ENCODE measurements at regions not wholly inside any gene's neighbourhood (a gene's known extent, or its start where the extent isn't known, plus 50 kb on each side); places are given as distances from the start of the nearest gene placed in this dataset.
"Not testable (repeated sequence)": the region's sequence is repeated elsewhere in the genome, so short reads cannot be mapped to it uniquely, and the experiment has no call there.

DNA sequence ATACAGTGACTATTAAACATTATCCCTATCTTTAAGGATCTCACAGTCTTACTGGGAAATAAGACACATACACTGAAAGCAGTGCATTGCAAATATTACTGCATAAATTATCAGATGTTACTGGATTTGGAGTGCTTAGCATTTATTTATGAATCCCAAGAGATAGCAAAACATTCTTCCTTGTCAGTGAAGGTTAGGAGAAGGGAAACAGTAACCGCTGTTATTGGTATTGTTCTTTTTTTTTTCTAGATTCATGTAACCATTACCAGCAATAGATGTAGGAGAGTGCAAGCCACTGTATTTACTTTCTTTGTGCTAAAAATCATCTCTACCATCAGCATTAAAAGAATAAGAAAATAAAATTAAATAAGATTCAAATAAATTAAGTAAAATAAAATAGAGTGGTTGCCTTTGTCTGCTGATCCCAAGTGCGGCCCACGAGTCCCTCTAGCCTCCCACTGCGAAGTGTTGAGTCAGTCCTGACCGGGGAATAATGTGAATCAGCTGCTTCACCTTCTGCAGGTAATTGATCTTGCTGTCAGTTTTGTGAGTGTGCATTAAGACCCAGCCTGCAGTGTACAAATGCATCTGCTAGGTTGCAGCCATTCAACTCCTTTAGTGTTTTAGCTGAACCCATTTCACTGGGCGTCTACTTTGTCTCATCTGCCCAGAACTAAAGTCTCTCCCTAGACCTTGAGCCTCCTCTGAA, 1344.9 kb downstream of the GATA3 start:
- dilution Hi-C loops (cut with HindIII; ENCODE audit: low sequenced_read_pairs, unreplicated experiment), result no loop called here

DNA sequence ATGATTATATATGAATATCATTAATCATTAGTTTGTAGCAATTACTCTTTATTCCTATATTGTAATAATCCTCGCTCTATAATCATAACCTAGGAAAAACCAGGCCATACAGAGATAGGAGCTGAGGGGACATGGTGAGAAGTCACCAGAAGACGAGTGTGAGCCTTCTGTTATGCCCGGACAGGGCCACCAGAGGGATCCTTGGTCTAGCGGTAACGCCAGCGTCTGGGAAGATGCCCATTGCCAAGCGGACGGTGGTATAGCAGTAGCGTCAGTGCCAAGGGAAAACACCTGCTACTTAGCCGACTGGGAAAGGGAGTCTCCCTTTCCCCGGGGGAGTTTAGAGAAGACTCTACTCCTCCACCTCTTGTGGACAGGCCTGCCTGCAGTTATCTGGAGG, 1347.6 kb downstream of the GATA3 start:
- H4K5ac ChIP-seq (ENCODE audit: low read depth, low read length); H3K4me2 ChIP-seq (ENCODE audit: low read depth, low read length); H3K36me3 ChIP-seq (ENCODE audit: control insufficient read depth, insufficient read depth, low read length); H3K27me3 ChIP-seq (ENCODE audit: control insufficient read depth, insufficient read depth, low read length); BruUV-seq (replicated peaks); H4K91ac ChIP-seq (ENCODE audit: insufficient read depth, low read depth, low read length); H3K9me1 ChIP-seq (ENCODE audit: insufficient read depth, low read length); DNase-seq; POLR2A ChIA-PET (ENCODE audit: unreplicated experiment); H2AFZ ChIP-seq (replicated peaks; ENCODE audit: low read length, poor library complexity); H3K56ac ChIP-seq (ENCODE audit: extremely low read depth, insufficient read depth, low read length); H3K79me1 ChIP-seq (ENCODE audit: low read depth in 1 of 2, low read length in 2 of 2); H3K4me3 ChIP-seq (ENCODE audit: insufficient read depth, low read depth, low read length); H2AK5ac ChIP-seq (ENCODE audit: low read depth, low read length); H3K23ac ChIP-seq (ENCODE audit: low read depth, low read length); ATAC-seq (ENCODE audit: low read depth); H3K9ac ChIP-seq (ENCODE audit: low read depth, low read length); H3K27ac ChIP-seq (ENCODE audit: insufficient read depth, low read length); CTCF ChIA-PET; H4K8ac ChIP-seq (ENCODE audit: low read depth in 2 of 2, low read length in 2 of 2); H2BK15ac ChIP-seq (ENCODE audit: low read depth, low read length); H3K4ac ChIP-seq (ENCODE audit: low read depth, low read length); H3K4me1 ChIP-seq (ENCODE audit: control insufficient read depth, insufficient read depth, low read length); H3K18ac ChIP-seq (ENCODE audit: low read depth, low read length); in situ Hi-C loops (cut with MboI; ENCODE audit: low sequenced_read_pairs); H2BK20ac ChIP-seq (ENCODE audit: low read depth, low read length); H3K14ac ChIP-seq (replicated peaks; ENCODE audit: low read depth, low read length); intact Hi-C loops (cut with micrococcal nuclease); H2BK5ac ChIP-seq (ENCODE audit: low read depth, low read length, poor library complexity, severe bottlenecking); dilution Hi-C loops (cut with HindIII; ENCODE audit: low sequenced_read_pairs, unreplicated experiment); H2AK9ac ChIP-seq (replicated peaks; ENCODE audit: low read depth, low read length, poor library complexity); H3K9me3 ChIP-seq (ENCODE audit: control insufficient read depth, insufficient read depth, low read length); H2BK120ac ChIP-seq (ENCODE audit: low read depth, low read length); H4K20me1 ChIP-seq (ENCODE audit: insufficient read depth, low read length): not testable (repeated sequence)
- WGBS, 2 experiments (ENCODE audit: extremely low coverage in 2 of 2, insufficient read length in 1 of 2), result 80% methylated on average over 3 of the region's 11 CpGs; no CpG with 5 or more reads in 1 of the 2 experiments

More for the DNA sequence above, 1344.9 kb downstream of the GATA3 start:
- Histone ChIP-seq H4K20me1 (ENCODE audit: insufficient read depth, low read length) (no peaks in the 10 kb centered on the region), H4K8ac (ENCODE audit: low read depth in 2 of 2, low read length in 2 of 2) (no peak overlapping the region), H2BK120ac (ENCODE audit: low read depth, low read length) (no peak overlapping the region), H3K4ac (ENCODE audit: low read depth, low read length) (no peak overlapping the region), H2AK9ac (replicated peaks; ENCODE audit: low read depth, low read length, poor library complexity) (no peak overlapping the region), H3K4me2 (ENCODE audit: low read depth, low read length) (no peak overlapping the region), H4K5ac (ENCODE audit: low read depth, low read length) (no peak overlapping the region), H3K36me3 (ENCODE audit: control insufficient read depth, insufficient read depth, low read length) (no peaks in the 10 kb centered on the region), H3K23ac (ENCODE audit: low read depth, low read length) (no peak overlapping the region), H3K4me3 (ENCODE audit: insufficient read depth, low read depth, low read length) (no peak overlapping the region), H3K56ac (ENCODE audit: extremely low read depth, insufficient read depth, low read length) (no peak overlapping the region), H2BK20ac (ENCODE audit: low read depth, low read length) (no peak overlapping the region), H3K14ac (replicated peaks; ENCODE audit: low read depth, low read length) (no peak overlapping the region), H3K18ac (ENCODE audit: low read depth, low read length) (no peak overlapping the region), H2AFZ (replicated peaks; ENCODE audit: low read length, poor library complexity) (no peak overlapping the region), H3K27me3 (ENCODE audit: control insufficient read depth, insufficient read depth, low read length) (no peaks in the 10 kb centered on the region), H4K91ac (ENCODE audit: insufficient read depth, low read depth, low read length) (no peak overlapping the region), H3K27ac (ENCODE audit: insufficient read depth, low read length) (no peak overlapping the region), H3K79me1 (ENCODE audit: low read depth in 1 of 2, low read length in 2 of 2) (no peaks in the 10 kb centered on the region), H3K4me1 (ENCODE audit: control insufficient read depth, insufficient read depth, low read length) (no peaks in the 10 kb centered on the region), H2BK5ac (ENCODE audit: low read depth, low read length, poor library complexity, severe bottlenecking) (no peak overlapping the region), H3K9me1 (ENCODE audit: insufficient read depth, low read length) (no peaks in the 10 kb centered on the region), H2AK5ac (ENCODE audit: low read depth, low read length) (no peak overlapping the region), H3K9ac (ENCODE audit: low read depth, low read length) (no peak overlapping the region), H3K9me3 (ENCODE audit: control insufficient read depth, insufficient read depth, low read length) (peaks cover 5% of the 10 kb centered on the region; the same call in 1 of the 2 replicates), H2BK15ac (ENCODE audit: low read depth, low read length) (no peak overlapping the region)
- in situ Hi-C loops (cut with MboI; ENCODE audit: low sequenced_read_pairs) (no loop called here), intact Hi-C loops (cut with micrococcal nuclease) (no loop called here)
- ChIA-PET CTCF (no interaction called here), POLR2A (ENCODE audit: unreplicated experiment) (no interaction called here)
- no TSS peak for BruUV-seq (replicated peaks)
- no peak for DNase-seq
- no peak for ATAC-seq (ENCODE audit: low read depth)
- 46% methylated on average over 2 of the region's 6 CpGs; no CpG with 5 or more reads in 1 of the 2 experiments for WGBS, 2 experiments (ENCODE audit: extremely low coverage in 2 of 2, insufficient read length in 1 of 2)
- TF ChIP-seq MXI1 (IDR thresholded peaks at IDR 0.05; ENCODE audit: borderline replicate concordance, low read depth, low read length) (no peak), MAZ (IDR thresholded peaks at IDR 0.05; ENCODE audit: borderline replicate concordance, low read depth, low read length) (no peak), RCOR1 (IDR thresholded peaks at IDR 0.05; ENCODE audit: insufficient replicate concordance, low read length) (no peak), CEBPB (IDR thresholded peaks at IDR 0.05; ENCODE audit: low read depth, low read length) (no peak)
- TF ChIP-seq, protein P1, sequence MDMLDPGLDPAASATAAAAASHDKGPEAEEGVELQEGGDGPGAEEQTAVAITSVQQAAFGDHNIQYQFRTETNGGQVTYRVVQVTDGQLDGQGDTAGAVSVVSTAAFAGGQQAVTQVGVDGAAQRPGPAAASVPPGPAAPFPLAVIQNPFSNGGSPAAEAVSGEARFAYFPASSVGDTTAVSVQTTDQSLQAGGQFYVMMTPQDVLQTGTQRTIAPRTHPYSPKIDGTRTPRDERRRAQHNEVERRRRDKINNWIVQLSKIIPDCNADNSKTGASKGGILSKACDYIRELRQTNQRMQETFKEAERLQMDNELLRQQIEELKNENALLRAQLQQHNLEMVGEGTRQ (IDR thresholded peaks at IDR 0.05; ENCODE audit: low read depth, low read length), result no peak

Measured in IMR-90 (cell line).